ENCODE measurements at regions not wholly inside any gene's neighbourhood (a gene's known extent, or its start where the extent isn't known, plus 50 kb on each side); places are given as distances from the start of the nearest gene placed in this dataset.
"Not testable (repeated sequence)": the region's sequence is repeated elsewhere in the genome, so short reads cannot be mapped to it uniquely, and the experiment has no call there.

DNA sequence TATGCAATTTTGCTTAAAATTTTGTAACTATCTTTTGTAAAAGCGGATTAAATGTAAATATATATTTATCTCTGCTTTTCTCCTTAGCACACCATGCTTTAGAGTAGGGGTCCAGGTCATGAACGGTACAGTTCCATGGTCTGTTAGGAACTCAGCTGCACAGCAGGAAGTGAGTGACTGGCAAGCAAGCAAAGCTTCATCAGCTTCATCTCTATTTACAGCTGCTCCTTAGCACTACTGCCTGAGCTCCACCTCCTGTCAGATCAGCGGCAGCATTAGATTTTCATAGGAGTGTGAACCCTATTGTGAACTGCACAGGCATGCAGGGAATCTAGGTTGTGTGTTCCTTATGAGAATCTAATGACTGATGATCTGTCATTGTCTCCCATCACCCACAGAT, 959.0 kb upstream of the SLC39A10 start:
- no peak for DNase-seq (ENCODE audit: low spot score)

DNA sequence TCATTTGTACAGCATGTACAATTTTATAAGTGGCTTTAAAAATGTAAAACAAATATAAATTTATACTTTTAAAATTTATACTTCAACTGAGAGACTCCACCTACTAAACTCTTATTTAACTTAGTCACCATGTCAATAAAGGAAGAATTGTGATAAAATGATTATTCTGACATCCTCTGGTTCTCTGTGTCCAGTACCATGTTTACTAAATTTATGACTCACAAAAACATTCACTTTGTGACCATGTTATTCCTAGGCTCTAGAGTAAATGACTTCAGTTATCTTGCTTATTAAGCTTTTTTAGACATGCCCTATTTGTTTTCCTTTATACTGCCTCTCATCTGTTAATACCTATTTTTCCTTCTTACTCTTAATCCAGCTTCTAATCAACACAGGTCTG, 959.6 kb upstream of the SLC39A10 start:
- no peak for DNase-seq (ENCODE audit: low spot score)

DNA sequence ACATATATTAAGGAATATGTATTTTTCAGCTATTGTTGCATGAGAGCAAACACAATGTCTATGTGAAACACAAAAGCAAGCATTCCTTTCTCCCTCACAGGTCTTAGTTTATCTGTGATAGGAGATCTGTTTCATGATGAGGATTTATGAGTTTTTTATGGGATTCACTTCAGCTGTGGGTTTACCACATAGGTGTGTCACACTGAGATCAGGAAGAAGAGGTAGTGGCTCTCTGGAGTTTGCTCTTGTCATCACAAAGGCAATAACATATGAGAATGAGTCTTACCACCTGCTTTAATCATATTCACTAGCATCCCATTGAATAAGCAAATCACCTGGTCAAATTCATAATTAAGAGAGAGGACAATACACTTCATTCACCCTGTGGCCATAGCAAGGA, 960.3 kb upstream of the SLC39A10 start:
- DNase-seq (ENCODE audit: low spot score), result no peak

DNA sequence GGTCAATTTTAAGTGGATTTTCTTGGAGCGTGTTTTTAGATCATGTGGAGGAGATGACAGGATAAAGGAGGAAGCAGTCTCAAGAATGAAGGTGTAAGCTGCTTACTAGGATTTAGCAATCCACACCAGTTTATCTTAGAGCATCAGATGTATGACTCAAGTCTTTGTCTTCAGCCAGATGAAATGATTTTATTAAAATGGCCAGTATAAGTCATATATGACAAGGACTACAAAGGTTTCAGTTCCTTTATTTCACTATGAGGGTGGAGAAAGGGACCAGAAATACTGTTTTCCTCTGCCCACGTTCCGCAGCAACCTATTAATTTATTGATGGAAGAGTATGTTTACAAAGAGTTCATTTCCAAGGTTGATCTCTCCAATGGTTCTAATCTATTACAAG, 970.5 kb upstream of the SLC39A10 start:
- DNase-seq (ENCODE audit: low spot score), result no peak

DNA sequence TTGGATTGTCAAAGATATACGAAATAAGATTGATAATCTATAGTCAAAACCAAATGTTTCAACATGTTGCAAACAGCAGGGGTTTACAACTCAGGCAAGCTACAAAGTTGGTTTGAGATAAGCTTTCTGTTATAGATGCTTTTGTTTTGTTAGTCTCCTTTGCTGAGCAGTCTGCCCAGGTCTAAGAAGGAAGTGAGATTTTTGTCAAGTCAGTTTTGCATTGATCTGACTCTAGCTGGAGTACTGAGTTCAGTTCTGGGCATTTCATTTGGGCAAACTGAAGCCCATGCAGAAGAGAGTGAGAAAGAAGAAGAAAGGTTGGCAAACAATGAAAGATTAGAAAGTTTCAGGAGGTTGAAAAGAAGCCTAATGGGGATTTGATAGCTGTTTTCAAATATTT, 983.0 kb upstream of the SLC39A10 start:
- no peak for DNase-seq (ENCODE audit: low spot score)

DNA sequence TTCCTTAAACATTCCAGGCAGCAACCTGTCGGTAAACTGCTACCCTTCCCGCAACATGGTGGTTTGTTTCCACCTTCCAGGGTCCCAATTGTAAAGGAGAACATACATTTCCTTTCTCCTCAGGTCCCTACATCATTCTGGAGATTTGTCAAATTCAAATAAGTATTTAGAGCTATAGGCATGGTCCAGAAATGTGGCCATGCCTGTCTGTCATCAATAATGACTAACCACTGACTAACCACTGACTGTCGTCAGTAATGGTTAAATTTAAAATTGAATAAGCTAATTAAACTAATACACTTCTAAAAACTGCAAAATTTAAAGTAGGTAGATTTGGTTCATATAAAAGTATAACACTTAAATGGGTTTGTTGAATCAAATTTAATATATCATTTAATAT, 984.0 kb upstream of the SLC39A10 start:
- DNase-seq (ENCODE audit: low spot score), result no peak

DNA sequence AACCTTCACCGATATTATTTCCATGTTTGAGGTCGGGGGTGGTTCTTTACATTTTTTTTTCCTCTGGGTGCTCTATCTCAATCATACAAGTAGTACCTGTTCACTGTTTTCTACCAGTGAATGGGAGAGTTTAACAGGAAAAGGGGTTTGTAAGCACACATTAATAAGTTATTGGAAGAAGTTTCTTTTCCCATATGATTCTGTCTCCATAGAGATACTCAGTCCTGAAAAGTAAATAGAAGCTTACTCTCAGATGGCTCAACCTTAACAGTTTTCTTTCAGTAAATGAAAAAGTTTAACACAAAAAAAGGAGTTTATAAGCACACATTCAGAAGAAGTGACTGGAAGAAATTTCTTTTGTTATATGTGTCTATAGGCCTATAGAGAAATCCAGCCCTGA, 995.6 kb upstream of the SLC39A10 start:
- no peak for DNase-seq (ENCODE audit: low spot score)

DNA sequence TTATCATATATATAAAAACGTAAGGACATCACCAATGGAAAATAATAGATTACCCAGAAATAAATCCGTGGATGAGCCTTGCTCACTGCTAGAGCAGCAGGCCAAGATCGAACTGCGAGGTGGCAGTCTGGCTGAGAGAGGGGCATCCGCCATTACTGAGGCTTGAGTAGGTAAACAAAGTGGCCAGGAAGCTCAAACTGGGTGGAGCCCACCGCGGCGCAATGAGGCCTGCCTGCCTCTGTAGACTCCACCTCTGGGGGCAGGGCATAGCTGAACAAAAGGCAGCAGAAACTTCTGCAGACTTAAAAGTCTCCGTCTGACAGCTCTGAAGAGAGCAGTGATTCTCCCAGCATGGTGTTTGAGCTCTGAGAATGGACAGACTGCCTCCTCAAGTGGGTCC, 1018.0 kb upstream of the SLC39A10 start:
- DNase-seq (ENCODE audit: low spot score), result not testable (repeated sequence)

DNA sequence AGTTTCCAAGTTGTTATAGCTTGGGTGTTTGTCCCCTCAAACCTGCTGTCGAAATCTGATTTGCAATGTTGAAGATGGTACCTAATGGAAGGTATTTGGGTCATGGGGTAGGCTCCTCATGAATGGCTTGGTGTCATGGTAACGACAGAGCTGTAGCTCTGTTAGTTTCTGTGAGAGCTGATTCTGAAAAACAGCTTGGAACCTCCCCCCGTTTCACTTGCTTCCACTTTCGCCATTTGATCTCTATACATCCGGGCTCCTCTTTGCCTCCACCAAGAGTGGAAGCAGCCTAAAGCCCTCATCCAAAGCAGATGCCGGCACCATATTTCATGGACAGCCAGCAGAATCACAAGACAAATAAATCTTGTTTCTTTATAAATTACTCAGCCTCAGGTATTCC, 1035.1 kb upstream of the SLC39A10 start:
- DNase-seq (ENCODE audit: low spot score), result no peak

DNA sequence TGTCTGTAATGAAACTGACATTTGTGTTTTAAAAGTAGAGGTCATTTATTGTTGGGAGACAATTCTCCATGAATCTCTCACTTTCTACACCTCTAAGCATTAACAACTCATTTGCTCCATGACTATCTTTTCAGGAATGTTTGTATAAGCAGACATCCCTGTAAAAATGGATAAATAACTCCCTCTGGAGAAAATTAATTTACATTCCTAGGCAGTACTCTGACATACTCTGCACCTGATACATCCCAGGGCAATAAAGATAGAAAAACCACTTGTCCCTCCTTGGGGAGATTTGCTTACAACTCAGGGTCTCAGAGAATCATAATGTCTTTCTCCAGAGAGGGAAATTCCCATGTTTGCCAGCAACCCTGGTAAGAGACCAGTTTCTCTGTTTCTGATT, 1037.7 kb upstream of the SLC39A10 start:
- DNase-seq (ENCODE audit: low spot score), result no peak

DNA sequence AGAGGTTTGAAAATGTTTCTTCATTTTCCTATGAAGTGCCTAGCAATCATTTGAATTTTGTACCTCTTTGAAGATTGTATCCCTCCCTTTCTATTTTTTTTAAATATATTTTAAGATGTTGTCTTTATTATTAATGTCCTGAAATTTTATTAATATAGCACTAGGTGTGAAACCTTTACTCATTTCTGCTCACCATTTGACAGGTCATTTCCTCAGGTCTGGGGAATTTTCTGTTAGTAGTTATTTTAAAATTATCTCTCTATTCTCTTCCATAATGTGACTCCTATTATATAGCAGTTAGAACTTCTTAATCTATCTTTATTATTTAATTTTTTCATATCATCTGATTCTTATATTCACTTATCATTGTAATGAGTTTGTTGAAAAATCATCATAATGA, 1038.6 kb upstream of the SLC39A10 start:
- no peak for DNase-seq (ENCODE audit: low spot score)

DNA sequence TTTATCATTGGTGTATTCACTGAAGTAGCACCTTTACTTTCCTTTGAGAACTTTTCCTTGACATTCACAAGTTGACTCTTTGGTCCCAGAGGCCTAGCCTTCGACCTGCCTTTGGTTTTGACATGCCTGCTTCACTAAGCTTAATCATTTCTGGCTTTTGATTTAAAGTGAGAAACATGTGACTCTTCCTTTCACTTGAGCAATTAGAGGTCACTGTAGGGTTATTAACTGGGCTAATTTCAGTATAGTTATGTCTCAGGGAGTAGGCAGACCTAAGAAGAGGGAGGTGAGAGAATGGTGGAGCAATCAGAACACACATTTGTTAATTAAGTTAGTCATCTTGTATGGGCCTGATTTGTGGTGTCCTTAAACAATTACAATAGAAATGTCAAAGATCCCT, 1040.7 kb upstream of the SLC39A10 start:
- DNase-seq (ENCODE audit: low spot score), result no peak

DNA sequence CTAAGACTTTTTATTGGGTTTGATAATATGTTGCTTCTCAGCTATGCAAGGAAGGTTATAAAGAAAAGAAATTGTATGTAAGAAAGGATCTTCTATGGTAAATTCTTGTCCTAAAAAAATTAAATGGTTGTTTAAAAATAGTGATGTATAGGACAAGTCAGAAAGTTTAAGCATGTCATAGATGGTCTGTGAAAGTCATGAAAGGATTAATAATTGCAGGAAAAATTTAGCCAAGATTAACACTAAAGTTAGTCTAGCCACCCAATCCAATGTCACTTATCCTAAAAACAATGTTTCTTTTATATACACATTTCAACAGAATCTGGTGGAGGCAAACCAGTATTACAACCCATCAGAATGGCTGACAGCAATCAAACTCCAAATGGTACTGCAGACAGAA, 1046.7 kb upstream of the SLC39A10 start:
- DNase-seq (ENCODE audit: low spot score), result no peak

DNA sequence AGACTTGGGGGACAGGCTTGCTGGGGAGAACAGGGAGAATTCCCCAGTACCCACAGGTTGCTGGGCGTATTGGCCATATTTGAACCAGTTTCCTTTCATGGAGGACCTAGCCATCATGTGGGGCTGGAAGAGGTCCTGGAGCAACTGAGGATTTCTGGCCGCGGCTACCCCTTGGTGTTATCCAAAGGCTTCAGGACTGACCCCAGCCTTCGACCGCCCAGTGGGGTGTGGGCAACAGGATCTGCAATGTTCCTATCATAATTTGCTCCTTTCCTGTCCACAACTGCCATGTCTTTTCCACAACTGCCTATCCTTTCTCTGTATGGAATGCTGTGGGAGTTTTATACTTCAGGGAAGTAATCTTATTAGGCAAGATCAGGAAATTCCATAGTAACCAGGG, 1053.6 kb upstream of the SLC39A10 start:
- no peak for DNase-seq (ENCODE audit: low spot score)

DNA sequence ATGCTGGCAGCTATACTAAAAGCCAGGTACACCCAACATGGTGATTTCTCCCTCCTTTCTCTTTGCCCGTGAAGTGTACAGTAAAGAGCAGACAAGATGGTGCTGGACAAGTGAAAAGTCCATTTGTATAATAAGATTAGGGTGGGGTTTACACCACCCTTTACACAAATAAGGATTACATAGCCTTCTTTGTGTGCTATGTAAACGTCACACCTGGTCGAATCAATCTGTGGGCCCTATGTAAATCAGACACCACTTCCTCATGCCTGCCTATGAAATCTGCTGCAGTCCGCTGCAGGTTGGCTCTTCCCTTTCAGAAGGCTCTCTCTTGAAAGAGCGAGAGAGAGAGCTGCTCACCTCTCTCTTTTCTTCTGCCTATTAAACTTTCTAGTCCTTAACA, 1054.3 kb upstream of the SLC39A10 start:
- DNase-seq (ENCODE audit: low spot score), result no peak

DNA sequence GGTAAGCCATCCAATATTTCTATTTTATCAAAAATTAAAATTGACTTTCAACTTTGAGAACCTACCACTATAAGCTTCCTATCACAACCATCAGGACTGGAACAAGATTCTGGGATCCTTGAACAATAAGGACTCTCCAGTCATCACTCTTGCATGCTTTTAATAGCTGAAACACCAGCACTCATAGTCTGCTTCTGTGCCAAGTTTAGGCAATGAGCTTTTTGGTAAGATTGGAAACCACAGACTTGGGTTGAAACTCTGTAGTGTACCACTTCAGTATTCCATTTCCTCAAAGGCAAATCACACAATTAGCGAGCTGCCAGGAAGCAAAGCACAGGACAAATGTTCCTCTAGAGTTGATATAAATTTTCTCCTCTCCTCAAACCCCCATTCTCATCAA, 1065.8 kb upstream of the SLC39A10 start:
- no peak for DNase-seq (ENCODE audit: low spot score)

DNA sequence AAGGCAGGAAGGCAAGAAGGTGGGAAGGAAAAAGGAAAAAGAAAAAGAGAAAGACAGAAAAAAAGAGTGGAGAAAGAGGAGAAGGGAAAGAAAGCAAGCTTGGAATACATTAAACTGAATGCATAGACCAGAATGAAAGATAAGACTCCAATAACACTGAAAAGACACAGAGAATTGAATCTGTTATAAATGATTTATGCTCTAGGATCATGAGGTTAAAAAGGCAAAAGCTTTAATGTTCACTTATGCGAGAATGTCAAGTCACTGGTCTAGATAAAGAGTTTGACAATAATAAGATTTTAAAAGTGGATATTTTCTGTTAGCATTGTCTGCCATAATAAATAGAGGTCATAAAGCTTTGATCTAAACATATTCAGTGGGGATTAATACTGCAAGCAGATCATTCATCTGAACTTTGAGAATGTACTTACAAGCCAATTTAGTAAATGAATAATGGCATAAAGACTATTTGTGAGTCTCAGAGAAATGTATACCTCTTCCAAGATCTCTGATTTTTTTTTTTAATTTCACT, 1069.2 kb upstream of the SLC39A10 start:
- no peak for DNase-seq (ENCODE audit: low spot score)

DNA sequence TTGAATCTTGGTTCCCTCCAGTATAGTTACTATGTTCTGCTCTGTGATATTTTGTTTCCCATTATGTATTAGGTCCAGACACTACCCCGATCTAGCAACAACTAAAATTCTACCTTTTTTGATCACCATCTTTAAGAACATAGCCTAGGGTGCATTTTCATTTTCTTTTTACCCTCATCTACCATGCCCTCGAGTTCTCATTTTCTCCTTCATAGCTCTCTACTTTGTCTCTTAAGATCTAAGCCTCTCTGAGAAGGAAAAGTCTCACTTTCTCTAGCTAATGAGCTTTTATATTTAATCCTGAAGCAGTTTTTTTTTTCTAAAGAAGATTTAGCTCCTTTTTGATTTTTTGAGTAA, 1089.4 kb upstream of the SLC39A10 start:
- no peak for DNase-seq (ENCODE audit: low spot score)

DNA sequence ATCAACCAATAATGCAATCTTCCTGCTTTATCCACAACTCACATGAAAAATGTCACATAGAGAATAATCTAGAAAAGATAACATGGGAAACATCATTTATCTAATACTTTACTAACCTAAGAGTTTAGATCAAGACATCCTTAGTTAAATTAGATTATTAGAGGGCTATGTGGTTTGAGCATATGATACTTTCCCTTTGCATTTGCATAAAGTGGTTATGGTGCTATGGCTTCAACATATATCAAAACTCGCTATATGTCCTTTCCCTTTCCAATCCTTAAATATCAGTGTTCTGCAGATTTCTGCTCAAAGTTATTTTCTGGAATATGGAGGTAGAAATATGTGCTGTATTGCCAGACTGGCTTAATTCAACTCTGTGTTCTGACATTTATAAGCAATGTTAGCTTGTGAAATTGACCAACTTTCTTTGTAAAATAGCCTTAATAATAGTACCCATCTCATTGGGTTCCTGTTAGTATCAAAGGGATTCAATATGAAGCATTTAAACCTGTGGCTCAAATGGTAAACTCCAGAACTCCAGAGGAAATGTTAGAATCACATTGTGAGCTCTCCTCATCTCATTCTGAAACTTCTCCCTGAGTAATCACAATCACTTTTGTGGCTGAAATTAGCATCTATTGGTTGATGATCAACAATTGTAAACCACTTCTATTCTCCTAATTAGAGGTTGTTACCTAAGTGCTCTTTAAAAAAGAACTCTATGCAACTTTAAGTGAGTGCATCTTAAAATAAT, 1089.9 kb upstream of the SLC39A10 start:
- DNase-seq (ENCODE audit: low spot score), result no peak

DNA sequence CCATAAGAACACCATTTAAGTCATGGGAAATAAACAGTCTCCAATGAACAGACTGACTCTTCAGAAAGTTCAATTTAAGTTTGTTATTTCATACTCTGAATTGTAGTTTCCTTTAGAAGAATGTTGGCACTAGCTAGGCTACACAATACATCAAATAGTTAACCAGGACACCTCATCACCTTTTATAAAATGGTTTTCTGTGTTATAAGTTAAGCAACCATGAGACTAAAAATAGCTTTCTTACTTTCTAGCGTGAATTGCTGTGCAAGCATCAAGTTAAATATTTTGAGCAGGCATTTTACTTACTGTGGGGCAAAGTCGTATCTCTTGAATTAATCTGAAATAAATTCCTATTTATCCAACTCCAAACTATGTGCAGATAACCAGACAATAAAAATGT, 1092.6 kb upstream of the SLC39A10 start:
- DNase-seq (ENCODE audit: low spot score), result no peak

DNA sequence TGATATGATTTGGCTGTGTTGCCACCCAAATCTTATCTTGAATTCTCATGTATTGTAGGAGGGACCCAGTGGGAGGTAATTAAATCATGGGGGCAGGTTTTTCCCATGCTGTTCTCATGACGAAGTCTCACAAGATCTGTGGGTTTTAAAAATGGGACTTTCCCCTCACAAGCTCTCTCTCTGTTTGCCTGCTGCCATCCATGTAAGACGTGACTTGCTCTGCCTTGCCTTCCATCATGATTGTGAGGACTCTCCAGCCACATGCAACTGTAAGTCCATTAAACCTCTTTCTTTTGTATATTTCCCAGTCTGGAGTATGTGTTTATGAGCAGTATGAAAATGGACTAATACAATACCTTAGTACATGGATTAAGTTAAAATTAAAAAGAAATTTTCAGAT, 1094.7 kb upstream of the SLC39A10 start:
- DNase-seq (ENCODE audit: low spot score), result no peak

DNA sequence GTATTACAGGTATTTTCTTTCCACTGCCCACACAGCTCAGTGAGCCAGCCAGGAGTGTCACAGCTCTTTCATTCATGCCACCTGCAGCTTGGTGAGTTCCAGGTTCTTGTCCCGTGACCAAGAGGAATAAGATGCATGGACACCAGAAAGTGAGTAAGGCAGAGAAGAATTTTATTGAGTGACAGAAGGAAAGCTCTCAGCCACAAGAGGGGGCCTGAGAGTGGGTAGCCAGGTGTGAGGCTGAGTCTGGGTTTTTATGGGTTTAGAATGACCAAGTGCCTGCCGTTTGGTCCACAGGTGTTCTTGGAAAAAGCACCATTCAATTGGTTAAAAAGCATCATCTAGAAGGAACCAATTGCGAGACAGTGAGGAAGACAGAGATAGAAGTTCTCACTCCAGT, 1097.1 kb upstream of the SLC39A10 start:
- DNase-seq (ENCODE audit: low spot score), result no peak

DNA sequence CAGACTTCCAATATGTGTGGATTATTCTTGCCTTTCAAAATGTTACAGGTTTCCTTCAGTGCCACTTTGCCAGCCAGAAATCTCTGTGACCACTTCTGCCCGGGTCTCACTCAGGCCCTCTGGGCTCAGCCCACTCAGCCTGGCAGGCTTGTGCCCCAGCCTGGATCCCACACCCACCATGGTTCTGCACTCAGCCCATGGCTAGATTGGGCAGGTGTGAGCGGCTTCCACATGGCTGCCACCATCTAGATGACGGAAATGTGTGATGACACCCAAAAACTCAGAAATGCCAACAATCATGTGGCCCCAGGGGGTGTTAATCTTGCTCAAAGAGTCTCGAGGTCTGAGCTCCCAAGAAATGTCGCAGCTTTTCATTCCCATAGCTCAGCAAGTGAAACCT, 1097.5 kb upstream of the SLC39A10 start:
- no peak for DNase-seq (ENCODE audit: low spot score)

DNA sequence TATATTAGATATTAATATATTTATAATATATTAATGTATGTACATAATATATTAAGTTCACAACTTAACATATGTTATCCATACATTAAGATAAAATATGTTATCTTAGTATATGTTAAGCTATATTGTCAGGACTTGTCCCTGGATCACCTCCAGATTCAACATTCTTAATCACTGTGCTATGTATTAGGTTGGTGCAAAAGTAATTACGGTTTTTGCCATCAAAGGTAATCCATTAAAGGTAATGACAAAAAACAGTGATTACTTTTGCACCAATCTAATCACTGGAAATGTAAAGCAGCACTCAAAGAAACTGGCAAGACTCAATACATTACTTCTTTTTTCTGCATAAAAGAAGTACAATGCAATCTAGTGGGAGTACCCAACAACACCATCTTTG, 1099.0 kb upstream of the SLC39A10 start:
- DNase-seq (ENCODE audit: low spot score), result no peak

Measured in umbilical cord (tissue), 1 donor.